ENCODE measurements at regions not wholly inside any gene's neighbourhood (a gene's known extent, or its start where the extent isn't known, plus 50 kb on each side); places are given as distances from the start of the nearest gene placed in this dataset.

DNA sequence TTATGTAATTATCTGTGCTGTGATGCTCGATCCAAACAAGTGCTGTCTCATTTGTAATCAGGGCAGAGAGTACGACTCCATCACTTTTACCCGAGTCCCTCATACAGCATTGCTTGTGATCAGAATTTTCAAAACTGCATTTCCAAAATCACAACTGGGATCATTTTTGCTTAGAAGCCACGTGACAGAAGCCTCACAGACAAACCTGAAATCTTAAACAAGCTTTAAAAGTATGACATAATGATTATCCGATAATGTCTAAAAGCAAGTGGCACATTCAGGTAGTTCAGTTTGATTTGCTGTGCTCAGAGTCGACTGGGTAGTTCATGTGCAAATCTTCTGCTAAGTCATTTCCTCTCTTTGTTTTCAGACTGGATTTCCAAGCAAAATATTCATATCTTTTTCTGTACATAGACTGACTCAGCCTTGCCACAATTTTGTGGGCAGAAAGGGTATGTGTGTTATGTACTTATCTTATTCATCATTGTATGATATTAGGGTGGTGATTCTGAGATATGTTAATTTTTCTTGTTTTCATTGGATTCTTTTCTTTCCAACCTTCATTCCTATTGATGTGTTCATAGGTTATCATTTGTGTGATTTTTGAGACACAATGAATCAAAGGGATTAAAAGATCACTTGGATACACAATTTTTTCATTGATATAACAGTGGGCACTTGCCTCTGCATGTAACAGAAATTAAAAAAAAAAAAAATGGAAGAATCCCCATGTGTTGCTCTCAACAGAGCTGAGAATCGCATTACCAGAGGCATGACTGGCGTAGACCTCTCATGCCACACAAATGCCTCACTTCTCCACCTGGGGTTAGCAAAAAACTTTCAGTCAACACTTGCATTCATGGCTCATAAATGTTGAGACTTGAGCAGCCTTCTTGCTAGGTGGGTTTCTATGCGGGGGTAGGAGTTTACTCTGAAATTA is 355.7 kb downstream of the LTN1 start:
- DNase-seq = no peak
- no peak for ATAC-seq
- intact Hi-C loops (cut with DNase I) = loop anchor here in 1 of 2 donors (10.0 kb wide), 1 partner anchor 108 kb away; no protein-coding TSS in a partner anchor

- DNase-seq (no peak), ATAC-seq (no peak)
- intact Hi-C loops (cut with DNase I) = loop anchor here in 1 of 2 donors (10.0 kb wide), 1 partner anchor 109 kb away; no protein-coding TSS in a partner anchor
Measured at GRCh38 chr21:28635541-28635940, 357.1 kb downstream of the LTN1 start.

DNA sequence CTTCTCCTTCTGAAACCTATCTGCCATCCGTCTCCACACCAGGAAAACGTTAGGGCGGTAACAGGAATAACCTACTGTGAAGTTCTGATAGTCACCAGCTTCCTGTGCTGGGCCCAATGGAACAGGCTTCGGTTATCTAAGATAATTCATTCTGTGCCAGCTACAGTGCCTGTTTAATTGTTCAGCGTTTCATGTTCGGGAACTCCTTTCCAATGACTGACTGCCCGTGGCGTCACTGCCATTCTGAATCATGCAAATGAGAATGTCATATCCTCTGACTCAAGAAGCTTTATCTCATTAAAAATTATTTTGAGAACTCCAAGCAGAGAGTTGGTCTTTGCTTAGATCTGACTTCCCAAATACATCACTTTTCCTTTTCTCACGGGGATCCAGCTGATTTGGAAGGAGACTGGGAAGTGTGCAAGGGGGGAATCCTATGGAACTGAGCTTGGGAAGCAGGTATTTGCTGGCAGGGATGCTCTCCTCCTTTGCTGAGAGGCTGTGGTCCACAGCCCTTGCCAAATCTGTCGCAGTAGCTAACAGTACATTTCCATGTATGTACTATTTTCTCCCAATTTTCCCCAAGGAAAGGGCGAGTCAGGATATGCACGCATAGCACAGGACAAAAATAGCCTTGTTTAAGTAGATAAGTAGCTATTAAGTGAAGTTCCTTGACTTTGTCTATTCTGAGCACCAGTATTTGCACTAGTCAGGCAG is 358.7 kb downstream of the LTN1 start:
- intact Hi-C loops (cut with DNase I) = loop anchor here (5.0 to 10.0 kb wide), 3 partner anchors 111 to 1787 kb away; partner anchors contain the start of gene ADAMTS1 (in 1 of the 2)
- DNase-seq (peak; percentile 81), ATAC-seq (peak; percentile 58 to 85)

GRCh38 chr21:28632755-28633408 is 359.8 kb downstream of the LTN1 start:
- ATAC-seq = peak; percentile 70 to 85
- DNase-seq = no peak
- intact Hi-C loops (cut with DNase I) = loop anchor here (5.0 to 10.0 kb wide), 3 partner anchors 111 to 1786 kb away; partner anchors contain the start of gene ADAMTS1 (in 1 of the 2)

GRCh38 chr21:28627691-28628090 is 365.0 kb downstream of the LTN1 start:
- intact Hi-C loops (cut with DNase I) = no loop called here
- no peak for DNase-seq
- no peak for ATAC-seq

GRCh38 chr21:28627261-28627660 is 365.4 kb downstream of the LTN1 start:
- no peak for DNase-seq
- ATAC-seq = no peak
- intact Hi-C loops (cut with DNase I) = no loop called here

GRCh38 chr21:28624626-28625025 is 368.1 kb downstream of the LTN1 start:
- no peak for DNase-seq
- intact Hi-C loops (cut with DNase I) = no loop called here
- ATAC-seq = no peak

GRCh38 chr21:28617300-28617699 is 375.4 kb downstream of the LTN1 start:
- DNase-seq (no peak), ATAC-seq (peak; percentile 67 to 78)
- intact Hi-C loops (cut with DNase I) = loop anchor here in 1 of 2 donors (10.0 kb wide), 1 partner anchor 62 kb away; no protein-coding TSS in a partner anchor

GRCh38 chr21:28615276-28615675 is 377.4 kb downstream of the LTN1 start:
- ATAC-seq (no peak), DNase-seq (no peak)
- intact Hi-C loops (cut with DNase I) = loop anchor here in 1 of 2 donors (10.0 kb wide), 1 partner anchor 60 kb away; no protein-coding TSS in a partner anchor

GRCh38 chr21:28614791-28615190 is 377.9 kb downstream of the LTN1 start:
- DNase-seq (no peak), ATAC-seq (no peak)
- intact Hi-C loops (cut with DNase I) = loop anchor here in 1 of 2 donors (10.0 kb wide), 1 partner anchor 60 kb away; no protein-coding TSS in a partner anchor

GRCh38 chr21:28608646-28609045 is 384.0 kb downstream of the LTN1 start:
- intact Hi-C loops (cut with DNase I) = no loop called here
- no peak for DNase-seq
- no peak for ATAC-seq

DNA sequence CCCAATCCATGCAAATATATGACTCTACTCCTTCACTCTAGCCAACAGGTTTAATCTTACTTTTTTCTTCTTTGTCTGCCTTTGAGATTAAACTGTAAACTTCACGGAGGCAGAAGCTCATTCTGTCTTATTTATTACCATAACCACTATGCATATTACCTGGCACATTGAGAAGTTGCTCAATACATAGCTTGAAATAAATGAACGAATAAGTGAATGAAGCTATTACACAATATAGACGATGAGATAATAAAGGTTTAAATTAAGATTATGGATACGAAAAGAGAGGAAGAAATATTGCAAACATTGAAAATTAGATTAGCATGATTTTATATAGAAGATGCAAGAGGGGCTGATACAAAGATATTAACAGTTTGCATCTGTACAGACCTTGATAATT is 385.1 kb downstream of the LTN1 start:
- intact Hi-C loops (cut with DNase I) = no loop called here
- DNase-seq = no peak
- no peak for ATAC-seq

DNA sequence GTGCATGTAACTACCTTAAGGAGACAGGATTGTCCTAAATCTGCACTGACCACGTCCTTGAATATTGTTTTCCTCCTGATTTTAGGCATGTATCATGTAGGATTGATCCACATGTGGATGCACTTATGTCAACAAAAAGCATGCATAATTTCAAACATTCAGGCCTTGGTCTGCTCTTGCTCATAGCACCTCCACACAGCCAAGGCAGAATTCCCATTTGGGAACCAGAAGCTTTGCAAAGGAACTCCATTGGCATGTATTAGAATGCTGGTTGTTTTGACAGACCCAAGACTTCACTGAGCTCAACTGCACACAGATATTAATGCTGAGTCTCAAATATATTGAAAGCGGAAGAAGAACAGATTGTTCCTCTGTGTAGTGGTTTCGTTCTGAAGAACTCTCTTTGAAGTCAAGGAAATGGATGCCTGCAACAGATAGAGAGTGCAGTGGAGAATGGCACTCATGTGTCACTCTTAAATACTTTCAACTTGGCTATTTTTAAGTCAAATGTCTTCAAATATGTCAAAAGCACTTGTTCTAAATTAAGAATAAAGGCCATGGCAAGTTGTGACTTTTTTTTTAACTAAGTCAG is 387.6 kb downstream of the LTN1 start:
- no peak for DNase-seq
- ATAC-seq = peak; percentile 47 to 84
- intact Hi-C loops (cut with DNase I) = no loop called here

- intact Hi-C loops (cut with DNase I) = no loop called here
- ATAC-seq (no peak), DNase-seq (no peak)
Measured at GRCh38 chr21:28602546-28602945, 390.1 kb downstream of the LTN1 start.

DNA sequence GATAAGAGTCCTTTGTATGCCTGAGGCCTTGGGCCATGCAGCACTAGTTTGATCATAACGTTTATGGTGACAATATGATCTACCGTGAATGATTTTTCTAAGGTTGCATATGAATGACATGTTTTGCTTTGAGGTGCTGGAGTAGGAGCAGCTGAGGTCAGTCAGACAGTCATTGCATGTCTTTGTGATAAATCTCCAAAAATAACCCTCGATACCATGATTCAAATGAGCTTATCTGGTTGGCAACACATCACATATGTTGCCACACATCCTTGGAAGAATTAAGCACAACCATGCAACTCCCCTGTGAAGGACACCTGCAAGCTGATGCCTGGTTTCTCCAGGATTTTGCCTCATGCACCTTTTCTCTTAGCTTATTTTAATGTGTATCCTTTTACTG is 394.5 kb downstream of the LTN1 start:
- ATAC-seq (no peak), DNase-seq (no peak)
- intact Hi-C loops (cut with DNase I) = no loop called here

GRCh38 chr21:28592205-28592865 is 400.3 kb downstream of the LTN1 start:
- ATAC-seq = no peak
- DNase-seq = no peak
- intact Hi-C loops (cut with DNase I) = no loop called here

GRCh38 chr21:28590676-28591075 is 402.0 kb downstream of the LTN1 start:
- DNase-seq (no peak), ATAC-seq (no peak)
- intact Hi-C loops (cut with DNase I) = no loop called here

DNA sequence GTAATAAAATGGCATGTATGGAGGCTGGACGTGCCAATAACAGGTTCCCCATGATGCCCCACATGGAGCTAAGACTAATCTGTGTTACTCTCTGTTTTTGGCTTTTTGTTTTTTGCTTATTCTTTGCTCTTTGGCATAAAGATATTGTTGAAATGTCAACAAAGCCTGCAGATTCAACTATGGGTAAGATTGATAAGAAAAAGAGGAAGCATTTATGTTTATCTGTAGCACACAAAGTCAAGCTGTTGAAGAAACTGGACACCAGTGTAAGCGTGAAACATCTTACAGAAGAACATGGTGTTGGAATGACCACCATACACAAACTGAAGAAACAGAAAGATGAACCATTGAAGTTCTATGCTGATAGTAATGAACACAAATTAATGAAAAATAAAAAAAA is 402.7 kb downstream of the LTN1 start:
- ATAC-seq (no peak), DNase-seq (no peak)
- intact Hi-C loops (cut with DNase I) = no loop called here

All from left cardiac atrium (tissue), 4 donors.